Lower leg skin (tissue), 4 donors: ENCODE measurements at regions not wholly inside any gene's neighbourhood (a gene's known extent, or its start where the extent isn't known, plus 50 kb on each side); places are given as distances from the start of the nearest gene placed in this dataset.

Source experiments
- DNase-seq, 2 donors: peaks; one replicate each; pipeline ENCODE4 v3.0.0-alpha.2; 2019; ENCODE audit warnings: low spot score in 2 of 2
- H3K4me3 ChIP-seq: fragments of 200-600 bp; sonication (generic); 2 replicates; pipeline ENCODE4 v1.5.1; 2017; ENCODE audit warnings: mild to moderate bottlenecking, low read depth; ENCODE audit not compliant: poor library complexity, severe bottlenecking
- POLR2A ChIP-seq, 2 donors: fragments of 450-650 bp; IDR thresholded peaks; one replicate each; pipeline ENCODE4 v1.6.1; 2016 to 2017; ENCODE audit warnings: antibody characterized with exemption in 2 of 2, mild to moderate bottlenecking in 1 of 2, moderate library complexity in 1 of 2
- WGBS, 2 donors: methylation state at CpG; one replicate each; pipeline ENCODE4 v1.1.5; 2018; 5-methylcytosine and 5-hydroxymethylcytosine counted together
- intact Hi-C: fragments of 100-400 bp; cut with DNase I; formaldehyde crosslinking; loops from one replicate; pipeline ENCODE4 v1.15.0; 2023; ENCODE audit warnings: low total_unique reads
- TF ChIP-seq, protein P1 (sequence below), 3 donors: fragments of 450-650 bp; IDR thresholded peaks; one replicate each; pipeline ENCODE4 v1.5.1; 2016; ENCODE audit warnings: antibody characterized with exemption in 3 of 3, mild to moderate bottlenecking in 3 of 3, moderate library complexity in 2 of 3

DNA sequence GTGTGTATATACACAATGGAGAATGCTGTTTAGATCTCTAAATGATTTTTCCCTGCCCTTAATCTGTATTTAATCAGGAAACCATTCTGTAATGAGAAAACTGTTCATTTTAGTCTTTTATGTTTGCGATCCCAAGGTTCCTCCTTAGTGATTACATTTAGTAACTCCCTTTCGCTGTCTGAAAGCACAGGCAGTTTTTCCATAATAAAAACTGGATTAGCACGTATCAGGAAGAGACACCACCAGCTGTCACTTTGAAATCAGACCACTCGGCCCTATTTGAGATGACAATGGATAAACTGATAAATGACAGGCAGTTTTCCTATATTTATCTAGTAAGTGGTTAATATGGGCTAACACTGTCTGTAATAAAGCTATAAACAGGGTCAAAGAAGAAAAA, 370.9 kb downstream of the NR4A2 start:
- H3K4me3 ChIP-seq: no peak overlapping the region
- TF ChIP-seq, protein P1, sequence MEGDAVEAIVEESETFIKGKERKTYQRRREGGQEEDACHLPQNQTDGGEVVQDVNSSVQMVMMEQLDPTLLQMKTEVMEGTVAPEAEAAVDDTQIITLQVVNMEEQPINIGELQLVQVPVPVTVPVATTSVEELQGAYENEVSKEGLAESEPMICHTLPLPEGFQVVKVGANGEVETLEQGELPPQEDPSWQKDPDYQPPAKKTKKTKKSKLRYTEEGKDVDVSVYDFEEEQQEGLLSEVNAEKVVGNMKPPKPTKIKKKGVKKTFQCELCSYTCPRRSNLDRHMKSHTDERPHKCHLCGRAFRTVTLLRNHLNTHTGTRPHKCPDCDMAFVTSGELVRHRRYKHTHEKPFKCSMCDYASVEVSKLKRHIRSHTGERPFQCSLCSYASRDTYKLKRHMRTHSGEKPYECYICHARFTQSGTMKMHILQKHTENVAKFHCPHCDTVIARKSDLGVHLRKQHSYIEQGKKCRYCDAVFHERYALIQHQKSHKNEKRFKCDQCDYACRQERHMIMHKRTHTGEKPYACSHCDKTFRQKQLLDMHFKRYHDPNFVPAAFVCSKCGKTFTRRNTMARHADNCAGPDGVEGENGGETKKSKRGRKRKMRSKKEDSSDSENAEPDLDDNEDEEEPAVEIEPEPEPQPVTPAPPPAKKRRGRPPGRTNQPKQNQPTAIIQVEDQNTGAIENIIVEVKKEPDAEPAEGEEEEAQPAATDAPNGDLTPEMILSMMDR (IDR thresholded peaks at IDR 0.05): no peak
- TF ChIP-seq POLR2A (IDR thresholded peaks at IDR 0.05): no peak
- intact Hi-C loops: no loop called here
- WGBS, 2 donors: 66 to 74% methylated on average over 4 of the region's 4 CpGs
- no peak for DNase-seq

DNA sequence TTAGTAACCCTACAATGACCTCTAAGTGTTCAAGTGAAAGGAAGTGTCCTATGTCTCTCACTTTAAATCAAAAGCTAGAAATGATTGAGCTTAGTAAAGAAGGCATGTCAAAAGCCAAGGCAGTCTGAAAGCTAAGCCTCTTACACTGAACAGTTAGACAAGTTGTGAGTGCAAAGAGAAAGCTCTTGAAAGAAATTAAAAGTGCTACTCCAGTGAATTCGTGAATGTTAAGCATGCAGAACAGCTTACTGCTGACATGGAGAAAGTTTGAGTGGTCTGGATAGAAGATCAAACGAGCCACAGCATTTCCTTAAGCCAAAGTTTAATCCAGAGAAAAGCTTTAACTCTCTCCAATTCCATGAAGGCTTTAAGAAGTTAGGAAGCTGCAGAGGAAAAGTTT, 373.7 kb downstream of the NR4A2 start:
- DNase-seq: no peak
- intact Hi-C loops: no loop called here
- TF ChIP-seq, protein P1 (IDR thresholded peaks at IDR 0.05): no peak
- TF ChIP-seq POLR2A (IDR thresholded peaks at IDR 0.05): no peak
- 57 to 69% methylated on average over 2 of the region's 2 CpGs for WGBS, 2 donors
- H3K4me3 ChIP-seq: no peak overlapping the region

DNA sequence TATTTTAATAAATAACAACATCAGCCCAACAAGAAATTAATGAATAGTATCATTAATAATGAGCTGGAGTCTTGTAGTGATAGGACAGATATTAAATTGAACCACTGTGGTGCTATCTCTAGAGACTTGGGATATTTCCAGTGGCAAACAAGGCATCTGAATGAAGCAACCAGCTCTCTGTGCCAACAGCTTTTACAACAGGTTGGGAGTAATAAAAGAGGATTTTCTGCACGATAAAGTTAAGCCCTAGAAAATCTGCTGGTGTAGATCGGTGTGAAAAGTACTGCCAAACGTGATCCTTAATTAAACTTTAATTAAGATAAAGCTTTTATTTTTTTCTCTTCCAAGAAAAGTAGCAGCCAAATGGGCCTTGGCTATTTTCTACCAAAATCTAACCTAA, 385.5 kb downstream of the NR4A2 start:
- 36 to 40% methylated on average over 3 of the region's 3 CpGs for whole genome bisulfite sequencing, 2 donors
- TF ChIP-seq, protein P1 (IDR thresholded peaks at IDR 0.05): no peak
- TF ChIP-seq POLR2A (IDR thresholded peaks at IDR 0.05): no peak
- DNase-seq: no peak
- no peak overlapping the region for H3K4me3 ChIP-seq
- intact Hi-C loops: no loop called here

DNA sequence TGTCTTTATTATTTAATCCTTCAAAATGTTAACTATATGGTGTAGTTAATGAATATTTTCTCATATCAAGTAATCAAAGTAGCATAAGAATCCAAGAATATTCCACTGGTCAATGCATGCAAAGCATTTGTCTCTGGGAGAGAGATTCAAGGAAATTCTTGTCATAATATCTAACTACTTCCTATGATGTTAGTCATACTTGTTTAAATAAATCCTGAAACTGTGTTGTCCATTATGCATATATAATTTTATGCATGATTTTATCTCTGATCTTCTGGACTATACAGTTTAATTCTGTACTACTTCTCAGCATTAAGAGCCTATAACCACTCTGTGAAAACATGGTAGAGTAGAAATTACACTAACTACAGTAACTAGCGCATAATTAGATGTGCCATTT, 388.3 kb downstream of the NR4A2 start:
- no peak overlapping the region for H3K4me3 ChIP-seq
- intact Hi-C loops: no loop called here

DNA sequence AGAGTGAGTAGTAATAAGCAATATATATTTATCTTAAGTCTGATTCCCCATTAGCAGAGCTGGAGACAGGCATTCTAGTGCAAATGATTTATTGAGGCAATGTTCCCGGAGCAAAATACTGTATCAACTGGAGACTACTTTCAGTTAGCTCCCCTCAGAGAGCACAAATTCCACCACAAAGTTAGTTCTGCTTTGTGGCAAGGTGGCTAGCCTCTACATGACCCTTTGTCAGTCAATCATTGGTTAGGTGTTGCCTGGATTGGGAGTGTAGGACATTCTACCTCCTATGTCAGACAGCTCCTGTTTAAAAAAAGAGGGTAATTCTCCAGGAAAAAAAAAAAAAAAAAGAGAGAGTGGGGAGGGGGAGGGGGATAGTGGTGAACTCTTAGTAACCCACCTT, 402.2 kb downstream of the NR4A2 start:
- WGBS, 2 donors: 57 to 74% methylated on average over 1 of the region's 1 CpG
- TF ChIP-seq POLR2A (IDR thresholded peaks at IDR 0.05): no peak
- TF ChIP-seq, protein P1 (IDR thresholded peaks at IDR 0.05): no peak
- H3K4me3 ChIP-seq: no peak overlapping the region
- intact Hi-C loops: no loop called here
- no peak for DNase-seq

More for the DNA sequence above, 388.3 kb downstream of the NR4A2 start:
- TF ChIP-seq POLR2A (IDR thresholded peaks at IDR 0.05): no peak
- no peak for DNase-seq
- WGBS, 2 donors: 0% methylated on average over 1 of the region's 1 CpG

DNA sequence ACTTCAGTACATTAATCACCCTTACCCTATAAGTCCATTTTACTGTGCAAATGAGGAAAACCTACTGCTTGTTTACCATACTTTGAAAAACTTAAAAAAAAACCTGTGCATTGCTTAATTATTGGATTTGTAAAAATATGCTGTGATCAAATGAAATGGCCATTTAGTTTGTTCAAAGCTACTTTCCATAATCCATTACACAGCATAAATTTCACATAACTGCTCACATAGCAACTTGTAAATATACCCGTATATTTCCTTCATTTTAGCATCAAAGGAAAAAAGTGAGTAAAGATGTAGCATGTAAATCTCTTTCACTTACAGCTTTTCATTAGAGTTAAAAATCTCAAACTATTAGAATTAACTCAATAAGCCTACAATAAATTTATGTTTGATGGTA, 415.1 kb downstream of the NR4A2 start:
- TF ChIP-seq, protein P1 (IDR thresholded peaks at IDR 0.05): no peak
- TF ChIP-seq POLR2A (IDR thresholded peaks at IDR 0.05): no peak
- H3K4me3 ChIP-seq: no peak overlapping the region
- 64 to 79% methylated on average over 1 of the region's 1 CpG for WGBS, 2 donors
- DNase-seq: no peak
- intact Hi-C loops: no loop called here
